Activated naive CD8-positive, alpha-beta T cell treated with anti-CD3 and anti-CD28 coated beads, Interleukin-2, amount 50 U/mL, for 16 hours (primary cell): ENCODE measurements at regions not wholly inside any gene's neighbourhood (a gene's known extent, or its start where the extent isn't known, plus 50 kb on each side); places are given as distances from the start of the nearest gene placed in this dataset.
"Not testable (repeated sequence)": the region's sequence is repeated elsewhere in the genome, so short reads cannot be mapped to it uniquely, and the experiment has no call there.

Experiments
- DNase-seq: peaks from one replicate; pipeline ENCODE4 v3.0.0-alpha.2; 2020; ENCODE audit warnings: low read depth, low spot score

DNA sequence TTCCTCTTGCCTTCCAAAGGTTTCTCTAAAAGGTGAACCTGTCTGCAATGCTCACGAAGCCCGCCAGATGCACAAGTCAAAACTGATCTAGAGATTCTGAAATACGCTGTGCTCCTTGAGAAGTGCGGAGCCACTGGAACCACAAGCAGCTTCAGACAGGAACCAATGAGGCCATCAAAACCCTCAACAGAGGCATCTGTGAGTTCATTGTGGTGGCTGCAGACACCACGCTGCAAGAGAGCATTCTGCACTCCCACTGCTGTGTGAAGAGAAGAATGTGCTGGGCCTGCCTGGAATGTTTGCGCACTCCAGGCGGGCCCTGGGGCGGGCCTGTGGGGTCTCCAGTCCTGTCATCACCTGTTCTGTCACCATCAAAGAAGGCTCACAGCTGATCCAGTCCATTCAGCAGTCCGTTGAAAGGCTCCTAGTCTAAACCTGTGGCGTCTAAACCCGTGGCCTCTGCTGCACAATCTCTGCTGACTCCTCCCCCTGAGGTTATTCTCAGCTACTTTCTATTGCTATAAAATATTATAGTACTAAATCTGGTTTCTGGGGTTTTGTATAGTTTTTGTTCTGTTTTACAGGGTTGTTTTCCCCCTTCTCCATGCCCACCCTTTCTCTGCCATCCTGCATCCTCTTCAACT, 187.4 kb downstream of the FAM72C start:
- not testable (repeated sequence) for DNase-seq

DNA sequence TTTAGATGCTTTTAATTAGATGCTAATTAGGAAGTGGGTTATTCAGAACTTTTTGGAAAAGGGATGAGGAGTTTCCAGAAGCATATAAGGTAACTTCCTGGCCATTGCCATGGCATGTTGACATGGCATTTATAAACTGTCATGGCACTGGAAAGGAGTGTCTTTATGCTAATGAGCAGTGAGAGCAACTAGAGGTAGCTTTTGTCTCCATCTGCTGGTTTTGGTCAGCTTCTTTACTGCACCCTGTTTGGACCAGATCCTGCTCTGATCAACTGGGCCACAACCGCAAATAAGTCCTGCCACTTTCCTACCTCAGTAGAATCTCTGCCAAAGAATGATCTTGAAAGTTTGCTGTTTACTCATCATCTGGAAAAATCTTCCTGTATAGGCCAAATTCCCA, 193.6 kb downstream of the FAM72C start:
- not testable (repeated sequence) for DNase-seq

DNA sequence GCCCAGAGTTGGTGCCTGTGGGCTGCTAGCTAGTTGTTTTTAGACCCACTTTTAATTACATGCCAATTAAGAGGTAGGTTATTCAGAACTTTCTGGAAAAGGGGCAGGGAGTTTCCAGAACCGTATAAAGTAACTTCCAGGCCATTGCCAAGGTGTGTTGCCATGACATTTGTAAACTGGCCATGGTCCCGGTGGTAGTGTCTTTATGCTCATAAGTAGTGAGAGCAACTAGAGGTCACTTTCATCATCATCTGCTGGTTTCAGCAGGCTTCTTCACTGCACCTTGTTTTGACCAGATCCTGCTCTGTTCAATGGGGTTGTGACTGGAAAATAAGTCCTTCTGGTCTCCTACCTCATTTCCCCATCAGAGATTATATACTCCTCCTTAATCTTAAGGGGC, 207.0 kb downstream of the FAM72C start:
- not testable (repeated sequence) for DNase-seq

DNA sequence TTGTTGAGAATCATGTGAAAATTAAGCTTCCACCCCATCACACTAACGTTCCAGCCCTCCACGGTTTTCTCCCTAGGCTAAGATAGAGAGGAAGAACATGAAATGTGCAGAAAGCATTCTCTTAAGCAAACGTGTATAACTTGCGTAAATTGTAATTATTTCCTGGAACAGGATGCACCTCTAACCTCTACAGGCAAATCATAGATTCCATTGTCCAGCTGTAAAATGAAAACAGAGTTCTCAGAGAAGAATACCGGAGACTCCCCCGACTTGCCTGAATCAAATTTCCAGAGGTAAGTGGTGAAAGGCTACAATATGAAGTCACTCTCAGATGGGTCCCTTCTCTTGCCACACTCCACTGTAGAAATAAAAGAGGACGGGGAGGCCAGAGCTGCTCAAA, 211.4 kb downstream of the FAM72C start:
- DNase-seq, result not testable (repeated sequence)

DNA sequence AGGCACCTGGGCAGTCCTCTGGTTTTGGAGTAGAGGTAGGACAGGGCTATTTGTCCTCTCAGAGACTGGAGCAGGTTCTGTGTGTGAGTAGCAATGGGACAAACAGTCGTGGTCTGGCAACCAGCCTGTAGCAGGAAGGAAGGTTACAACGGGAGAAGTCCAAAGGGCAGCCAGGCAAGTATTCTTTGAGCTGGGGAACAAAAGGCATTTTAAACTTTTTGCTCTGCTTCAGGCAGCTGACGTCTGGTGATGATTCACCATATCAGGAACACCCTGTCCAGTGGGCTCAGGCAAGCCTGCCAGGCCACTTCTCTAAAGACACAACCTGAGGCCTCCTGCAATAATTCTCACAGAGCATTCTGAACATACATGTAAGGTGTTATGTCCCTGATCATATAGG, 215.8 kb downstream of the FAM72C start:
- DNase-seq, result not testable (repeated sequence)

DNA sequence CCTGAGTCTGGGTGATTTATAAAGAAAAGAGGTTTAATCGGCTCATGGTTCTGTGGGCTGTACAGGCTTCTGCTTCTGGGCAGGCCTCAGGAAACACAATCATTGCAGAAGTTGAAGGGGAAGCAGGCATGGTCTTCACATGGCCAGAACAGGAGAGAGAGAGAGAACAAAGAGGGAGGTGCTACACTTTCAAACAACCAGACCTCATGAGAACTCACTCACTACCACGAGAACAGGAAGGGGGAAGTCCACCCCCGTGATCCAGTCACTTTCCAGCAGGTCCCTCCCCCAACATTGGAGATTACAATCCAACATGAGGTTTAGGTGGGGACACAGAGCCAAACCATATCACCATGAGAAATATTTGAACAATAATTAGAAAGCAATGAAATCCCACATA, 222.9 kb downstream of the FAM72C start:
- DNase-seq, result no peak

DNA sequence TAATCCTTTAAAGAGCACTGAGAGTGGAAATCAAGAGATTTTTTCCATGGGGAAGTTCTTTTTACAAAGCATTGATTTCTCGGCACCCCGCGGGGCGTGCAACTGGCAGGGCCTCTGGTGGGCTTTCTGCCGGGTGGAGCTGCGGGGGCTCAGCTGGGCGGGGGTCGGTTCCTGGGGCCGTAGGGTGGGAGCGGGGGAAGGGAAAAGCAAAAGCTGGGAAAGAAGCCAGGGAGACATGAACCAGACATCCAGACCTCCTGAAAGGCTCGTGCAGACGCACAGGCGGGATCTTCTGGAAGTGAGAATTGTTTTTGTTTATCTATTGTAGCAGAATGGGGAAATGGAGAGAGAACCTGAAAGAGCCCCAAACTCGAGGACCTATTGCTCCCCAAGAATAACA, 235.2 kb downstream of the FAM72C start:
- no peak for DNase-seq

DNA sequence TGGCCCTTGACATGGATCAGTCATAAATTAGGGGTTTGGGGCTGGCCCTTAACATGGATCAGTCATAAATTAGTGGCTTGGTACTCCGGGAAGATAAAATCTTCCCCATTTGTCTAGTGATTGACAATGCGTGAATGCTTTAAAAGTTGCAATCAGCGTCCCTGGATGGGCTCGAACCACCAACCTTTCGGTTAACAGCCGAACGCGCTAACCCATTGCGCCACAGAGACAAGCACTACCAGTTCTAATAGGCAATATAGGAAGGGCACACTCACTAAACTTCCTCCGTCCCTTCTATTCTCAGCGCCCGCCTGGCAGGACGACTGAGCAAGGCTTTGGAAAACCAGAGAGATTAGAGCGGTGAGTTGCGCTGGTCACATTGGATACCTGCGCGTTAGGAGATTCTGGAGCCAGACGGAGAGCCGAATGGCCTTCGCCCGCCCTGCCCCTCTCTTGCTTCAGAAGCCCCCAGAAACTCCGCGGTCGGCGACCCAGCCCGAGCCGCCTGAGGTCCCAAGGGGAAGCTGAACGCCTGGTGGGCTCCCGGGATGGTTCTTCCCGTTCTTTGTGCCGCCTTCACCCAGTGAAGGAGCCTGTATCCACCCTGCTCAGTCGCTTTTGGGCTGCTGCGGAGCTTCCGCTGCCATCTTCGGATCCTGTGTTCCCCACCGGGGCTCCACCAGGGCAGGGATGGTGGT, 235.9 kb downstream of the FAM72C start:
- no peak for DNase-seq

DNA sequence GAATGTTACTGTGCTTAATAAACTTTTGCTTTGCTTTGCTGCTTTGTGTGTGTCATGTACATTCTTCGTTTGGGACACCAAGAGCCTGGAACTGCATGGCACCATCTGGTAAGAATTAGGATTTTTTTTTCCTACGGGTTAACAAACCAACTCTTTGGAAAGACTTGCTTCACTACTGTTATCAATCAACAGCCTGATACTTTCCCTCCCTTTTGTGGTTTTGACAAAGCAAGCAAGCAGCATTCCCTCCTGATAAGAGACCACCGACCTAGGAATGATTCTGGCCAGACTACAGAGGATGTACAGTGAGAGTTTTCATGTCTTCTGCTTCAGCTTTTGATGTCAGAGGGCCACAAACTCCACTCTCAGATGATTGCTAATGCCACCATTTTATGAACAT, 237.5 kb downstream of the FAM72C start:
- not testable (repeated sequence) for DNase-seq

DNA sequence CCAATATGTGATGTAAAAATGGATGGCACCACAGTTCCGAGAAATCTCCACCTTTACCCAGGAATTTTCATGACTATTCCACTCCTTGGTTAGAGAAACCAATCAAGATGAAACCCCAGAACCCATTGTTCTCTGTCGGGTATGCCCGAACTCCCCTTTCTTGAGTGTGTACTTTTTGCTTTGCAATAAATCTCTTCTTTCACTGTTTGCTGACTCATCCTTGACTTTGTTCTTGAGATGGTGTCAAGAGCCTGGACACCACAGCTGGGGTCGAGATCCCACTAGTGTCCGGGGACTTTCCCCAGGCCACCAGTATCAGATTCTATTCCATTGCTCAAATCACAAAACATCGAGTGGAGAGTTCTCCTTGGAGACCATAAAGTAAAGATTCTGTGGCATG, 240.9 kb downstream of the FAM72C start:
- not testable (repeated sequence) for DNase-seq

DNA sequence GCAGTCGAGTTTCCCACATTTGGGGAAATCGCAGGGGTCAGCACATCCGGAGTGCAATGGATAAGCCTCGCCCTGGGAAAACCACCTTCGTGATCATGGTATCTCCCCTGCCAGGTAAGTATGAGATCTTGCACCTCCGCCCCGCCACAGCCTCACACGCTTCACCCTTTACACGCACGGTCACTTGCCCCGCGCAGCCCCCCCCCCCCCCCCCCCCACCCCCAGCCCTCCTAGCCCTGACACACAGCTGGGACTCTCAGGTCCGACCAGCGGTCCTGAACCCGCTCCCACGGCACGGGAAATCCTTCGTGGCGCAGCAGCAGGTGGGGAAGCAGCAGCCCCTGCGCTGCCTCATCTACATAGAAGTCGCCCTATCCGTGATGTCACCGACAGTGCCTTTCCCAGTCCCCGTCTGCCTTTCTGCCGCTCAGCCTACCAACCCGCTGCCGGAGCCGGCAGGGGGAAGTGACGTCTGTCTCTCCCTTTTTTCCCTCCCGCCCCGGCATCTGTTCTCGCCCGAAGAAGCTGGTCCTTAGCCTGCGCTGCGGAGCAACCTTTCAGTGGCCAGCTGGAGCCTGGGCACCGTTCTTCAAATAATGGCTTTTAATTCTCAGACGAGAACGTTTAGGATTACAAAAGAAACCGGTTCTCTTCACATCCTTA, 242.2 kb downstream of the FAM72C start:
- not testable (repeated sequence) for DNase-seq

DNA sequence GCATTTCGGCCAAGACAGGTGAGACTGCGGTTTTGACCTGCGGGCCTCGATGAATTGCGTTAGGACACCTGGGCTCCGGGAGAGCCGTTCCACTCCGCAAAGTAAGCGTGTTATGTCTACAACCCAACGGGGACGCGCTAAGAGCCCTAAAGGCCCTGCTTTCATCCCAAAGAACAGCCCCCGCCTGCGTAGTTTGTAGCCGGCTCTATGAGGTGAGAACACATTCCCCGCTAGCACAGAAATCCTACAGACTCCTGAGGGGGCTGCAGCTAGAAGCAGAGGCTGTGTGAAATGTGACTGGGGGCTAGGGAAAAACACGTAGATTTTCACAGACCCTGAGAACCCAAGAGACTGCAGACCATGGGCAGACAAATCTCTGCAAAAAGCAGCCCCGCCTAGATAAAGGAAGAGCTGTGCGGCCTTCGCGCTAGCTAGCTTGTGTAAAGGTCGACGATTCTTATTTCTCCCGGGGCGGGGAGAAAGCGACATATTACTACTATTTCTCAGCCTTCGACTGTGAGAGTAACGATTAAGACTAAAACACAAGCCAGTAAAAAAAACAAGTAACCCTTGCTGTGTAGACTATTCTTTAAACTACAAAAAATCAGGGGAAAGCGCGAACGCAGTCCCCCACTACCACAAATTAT, 242.9 kb downstream of the FAM72C start:
- not testable (repeated sequence) for DNase-seq

DNA sequence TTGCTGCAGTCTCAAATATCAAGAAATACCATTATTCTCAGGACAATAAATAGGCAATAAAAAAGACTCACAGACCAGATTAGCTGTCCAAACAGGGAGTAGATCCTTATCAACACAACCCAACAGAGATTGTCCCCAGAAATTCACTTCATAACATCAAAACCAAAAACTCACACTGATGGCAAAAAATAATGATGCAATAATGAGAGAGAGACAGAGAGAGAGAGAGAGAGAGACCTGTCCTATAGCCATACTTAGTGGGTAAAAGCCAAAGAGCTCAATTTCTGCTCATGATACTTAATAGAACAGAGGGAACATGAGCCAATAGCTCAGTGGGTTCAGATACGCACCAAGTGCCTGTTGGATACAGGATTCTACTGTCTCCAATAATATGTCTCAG, 244.5 kb downstream of the FAM72C start:
- no peak for DNase-seq

DNA sequence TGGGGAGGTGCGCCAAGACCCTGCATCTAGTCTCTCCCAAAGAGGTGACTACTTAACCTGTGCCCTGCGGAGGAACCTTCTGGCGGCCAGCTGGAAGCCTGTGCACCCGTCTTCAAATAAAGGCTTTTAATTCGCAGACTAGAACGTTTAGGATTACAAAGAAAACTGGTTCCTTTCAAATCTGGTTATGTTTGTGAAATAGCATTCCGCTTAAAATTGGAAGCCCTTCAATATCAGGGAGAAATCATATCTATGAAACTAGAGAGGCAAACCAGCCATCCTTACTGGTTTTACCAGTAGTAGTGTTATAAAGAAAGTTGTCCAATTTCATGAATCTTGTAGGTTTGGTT, 250.8 kb downstream of the FAM72C start:
- DNase-seq, result no peak

DNA sequence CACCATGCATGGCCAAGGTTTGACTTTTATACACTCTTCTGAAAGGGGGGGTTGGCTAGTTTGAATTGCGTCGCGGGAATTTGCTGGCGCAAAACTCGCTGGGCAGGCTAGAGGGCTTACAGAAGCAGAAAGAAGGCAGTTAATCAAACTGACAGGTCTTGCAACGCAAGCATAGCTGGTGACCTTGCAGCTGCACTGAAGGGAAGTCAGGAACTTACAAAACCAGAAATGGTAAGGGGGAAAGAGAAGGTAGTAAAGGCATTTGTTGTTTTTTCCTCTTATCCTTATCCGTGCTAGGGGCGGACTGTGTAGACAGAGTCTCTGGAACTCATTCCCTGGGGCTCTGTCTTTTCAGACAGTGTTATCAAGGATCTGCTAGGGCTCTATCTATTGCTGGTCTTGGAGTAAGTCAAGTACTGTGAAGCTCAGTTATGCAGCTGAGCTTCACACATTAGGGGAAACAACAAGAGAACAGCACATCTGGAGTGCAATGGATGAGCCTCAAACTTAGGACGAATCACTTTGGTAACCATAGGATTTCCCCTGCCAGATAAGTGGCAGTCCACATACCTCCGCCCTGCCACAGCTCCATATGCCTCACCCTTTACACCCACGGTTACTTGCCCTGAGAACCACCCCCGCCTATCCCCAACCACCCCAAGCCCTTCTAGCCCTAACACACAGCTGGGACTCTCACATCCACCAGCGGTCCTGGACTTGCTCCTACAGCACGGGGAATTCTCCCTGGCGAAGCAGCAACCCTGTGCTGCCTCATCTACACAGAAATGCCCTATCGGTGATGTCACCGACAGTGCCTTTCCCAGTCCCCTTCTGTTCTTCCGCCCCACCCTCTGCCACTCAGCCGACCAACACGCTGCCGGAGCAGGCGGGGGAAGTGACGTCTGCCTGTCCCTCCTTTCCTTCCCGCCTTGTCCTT, 251.4 kb downstream of the FAM72C start:
- DNase-seq, result no peak

DNA sequence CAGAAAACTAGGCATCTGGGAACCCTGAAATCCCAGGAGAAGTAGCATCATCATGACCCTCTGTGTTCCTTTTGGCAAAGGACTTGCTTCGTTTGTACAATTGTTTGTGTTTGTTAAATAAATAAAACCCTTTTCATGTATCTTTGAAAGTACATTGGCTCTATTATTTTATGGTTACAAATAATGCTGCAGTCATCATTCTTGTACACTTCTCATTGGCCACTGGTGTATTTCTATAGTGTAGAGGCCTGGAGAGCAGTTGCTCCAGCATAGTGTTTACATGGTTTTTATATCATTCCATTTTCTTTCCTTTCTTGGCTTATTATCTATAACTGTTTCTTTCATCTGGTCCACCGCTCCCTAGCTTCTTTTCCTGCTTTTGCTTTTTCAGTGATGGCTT, 253.3 kb downstream of the FAM72C start:
- DNase-seq, result no peak

DNA sequence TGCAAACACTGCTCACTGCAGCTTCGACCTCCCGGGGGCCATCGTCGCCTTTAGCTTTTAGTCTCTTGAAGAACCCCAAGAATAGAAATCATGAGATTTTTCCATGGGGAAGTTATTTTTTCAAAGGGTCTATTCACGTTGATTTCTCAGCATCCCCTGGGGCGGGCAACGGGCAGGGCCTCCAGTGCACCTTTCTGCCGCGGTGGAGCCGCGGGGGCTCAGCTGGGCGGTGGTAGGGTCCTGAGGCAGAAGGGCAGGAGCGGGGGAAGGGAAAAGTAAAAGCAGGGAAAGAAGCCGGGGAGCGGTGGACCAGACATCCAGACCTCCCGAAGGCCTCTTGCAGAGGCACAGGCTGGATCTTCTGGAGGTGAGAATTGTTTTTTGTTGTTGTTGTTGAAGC, 253.8 kb downstream of the FAM72C start:
- no peak for DNase-seq

DNA sequence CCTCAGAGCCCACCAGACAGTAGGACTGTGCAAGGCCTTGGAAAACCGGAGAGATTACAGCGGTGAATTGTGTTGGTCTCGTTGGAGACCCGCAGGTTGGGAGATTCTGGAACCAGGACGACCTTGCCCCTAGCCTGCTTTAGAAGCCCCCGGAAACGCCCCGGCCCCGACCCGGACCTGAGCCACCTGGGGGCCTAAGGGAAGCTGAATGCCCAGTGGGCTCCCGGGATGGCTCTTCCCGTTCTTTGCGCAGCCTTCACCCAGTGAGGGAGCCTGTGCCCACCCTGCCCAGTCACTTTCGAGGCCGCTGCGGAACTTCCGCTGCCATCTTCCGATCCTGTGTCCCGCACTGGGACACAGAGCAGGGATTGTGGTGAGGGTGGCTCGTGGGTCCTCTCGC, 254.4 kb downstream of the FAM72C start:
- no peak for DNase-seq

DNA sequence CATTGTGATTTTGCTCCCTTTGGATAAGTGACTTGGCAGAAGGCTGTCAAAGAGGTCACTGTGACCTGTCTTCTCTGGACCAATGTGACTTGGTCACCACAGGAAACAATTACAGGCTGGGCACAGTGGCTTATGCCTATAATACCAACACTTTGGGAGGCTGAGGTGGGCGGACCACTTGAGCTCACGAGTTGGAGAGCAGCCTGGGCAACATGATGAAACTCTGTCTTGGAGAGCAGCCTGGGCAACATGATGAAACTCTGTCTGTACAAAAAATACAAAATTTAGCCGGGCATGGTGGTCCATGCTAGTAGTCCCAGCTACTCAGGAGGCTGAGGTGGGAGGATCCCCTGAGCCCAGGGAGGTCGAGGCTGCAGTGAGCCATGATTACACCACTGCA, 256.9 kb downstream of the FAM72C start:
- not testable (repeated sequence) for DNase-seq

DNA sequence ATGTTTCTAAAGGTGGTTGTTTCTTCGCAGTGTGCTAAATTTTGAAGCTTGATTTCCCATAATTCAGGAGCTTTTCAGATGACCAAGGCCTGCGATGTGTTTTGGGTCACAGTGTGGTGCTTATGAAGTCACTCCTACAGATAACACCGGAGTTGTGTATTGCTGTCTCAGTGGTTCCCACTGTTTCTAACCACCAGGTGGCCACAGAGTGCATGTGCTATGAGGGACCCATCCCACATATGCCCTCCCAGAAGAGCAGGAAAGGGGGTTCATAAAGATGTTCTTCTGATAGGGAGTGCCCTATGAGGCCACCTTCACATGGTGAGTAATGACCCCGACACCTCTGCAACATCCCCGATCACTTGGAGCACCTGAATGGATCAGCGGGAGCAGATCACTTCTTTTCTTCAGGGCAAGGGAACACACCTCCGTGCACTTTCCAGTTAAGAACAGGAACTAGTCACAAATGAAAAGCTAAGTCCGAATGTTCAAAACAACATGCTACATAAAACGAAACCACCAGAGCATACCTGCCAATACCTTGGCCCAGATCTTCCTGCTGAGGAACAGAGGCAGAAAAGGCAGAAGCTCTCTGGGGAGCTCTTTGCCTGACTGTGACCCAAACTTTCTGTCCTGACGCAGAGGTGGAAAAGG, 262.1 kb downstream of the FAM72C start:
- DNase-seq, result not testable (repeated sequence)

DNA sequence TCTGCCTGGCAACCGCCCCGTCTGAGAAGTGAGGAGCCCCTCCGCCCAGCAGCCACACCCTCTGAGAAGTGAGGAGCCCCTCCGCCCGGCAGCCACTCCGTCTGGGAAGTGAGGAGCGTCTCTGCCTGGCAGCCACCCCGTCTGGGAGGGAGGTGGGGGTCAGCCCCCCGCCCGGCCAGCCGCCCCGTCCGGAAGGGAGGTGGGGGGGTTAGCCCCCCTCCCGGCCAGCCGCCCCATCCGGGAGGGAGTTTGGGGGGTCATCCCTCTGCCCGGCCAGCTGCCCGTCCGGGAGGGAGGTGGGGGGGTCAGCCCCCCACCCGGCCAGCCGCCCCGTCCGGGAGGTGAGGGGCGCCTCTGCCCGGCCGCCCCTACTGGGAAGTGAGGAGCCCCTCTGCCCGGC, 269.0 kb downstream of the FAM72C start:
- DNase-seq, result not testable (repeated sequence)
